SU-DHL-6 (cell line): ENCODE measurements at regions not wholly inside any gene's neighbourhood (a gene's known extent, or its start where the extent isn't known, plus 50 kb on each side); places are given as distances from the start of the nearest gene placed in this dataset.

Experiments
- H2AFZ ChIP-seq: fragments of 200-600 bp; sonication (generic); 2 replicates; pipeline ENCODE4 v1.6.1; 2014; ENCODE audit warnings: low read depth, mild to moderate bottlenecking, moderate library complexity, mixed read lengths, antibody characterized with exemption, low read length; ENCODE audit not compliant: severe bottlenecking
- H3F3A ChIP-seq: fragments of 200-600 bp; shearing (Covaris generic); 2 replicates; pipeline ENCODE4 v1.6.0; 2016; ENCODE audit warnings: antibody characterized with exemption, mild to moderate bottlenecking; ENCODE audit not compliant: insufficient read depth
- H3K27ac ChIP-seq: fragments of 200-600 bp; sonication (generic); 2 replicates; pipeline ENCODE4 v1.5.1; 2016; ENCODE audit warnings: low read depth, mild to moderate bottlenecking, low read length, moderate library complexity, mixed read lengths
- H3K27me3 ChIP-seq: fragments of 200-600 bp; sonication (generic), shearing (Covaris generic); 2 replicates; pipeline ENCODE4 v1.6.0; 2014; ENCODE audit warnings: mild to moderate bottlenecking, low read length
- H3K36me3 ChIP-seq: fragments of 200-600 bp; sonication (generic); 2 replicates; pipeline ENCODE4 v1.6.1; 2014; ENCODE audit warnings: mild to moderate bottlenecking, low read length, mixed read lengths
- H3K4me2 ChIP-seq: fragments of 300-600, 200-600 bp; shearing (Covaris generic), sonication (generic); 2 replicates; pipeline ENCODE4 v1.6.0; 2014; ENCODE audit warnings: low read length, low read depth, mild to moderate bottlenecking; ENCODE audit not compliant: poor library complexity, severe bottlenecking
- H3K4me3 ChIP-seq: fragments of 200-600 bp; sonication (generic); 2 replicates; pipeline ENCODE4 v1.5.1; 2014; ENCODE audit warnings: antibody characterized with exemption, low read length, mild to moderate bottlenecking, mixed read lengths; ENCODE audit not compliant: insufficient read depth, poor library complexity, severe bottlenecking
- H3K79me2 ChIP-seq: fragments of 200-600 bp; sonication (generic); 2 replicates; pipeline ENCODE4 v1.6.1; 2014; ENCODE audit warnings: mild to moderate bottlenecking, low read length, moderate library complexity; ENCODE audit not compliant: insufficient read depth
- H3K9ac ChIP-seq: fragments of 200-600 bp; sonication (generic); 2 replicates; pipeline ENCODE4 v1.7.0; 2014; ENCODE audit warnings: mild to moderate bottlenecking, low read length
- H3K9me2 ChIP-seq: fragments of 200-600 bp; sonication (generic); replicated peaks from 2 replicates; pipeline ENCODE4 v1.6.1; 2014; ENCODE audit warnings: low read length; ENCODE audit not compliant: insufficient read depth
- H3K9me3 ChIP-seq: fragments of 200-600 bp; sonication (generic); 2 replicates; pipeline ENCODE4 v1.6.1; 2014; ENCODE audit warnings: low read length, mixed read lengths; ENCODE audit not compliant: insufficient read depth
- H4K20me1 ChIP-seq: fragments of 200-600 bp; sonication (generic); 2 replicates; pipeline ENCODE4 v1.6.1; 2014; ENCODE audit warnings: low read depth, mild to moderate bottlenecking, antibody characterized with exemption, low read length, moderate library complexity, mixed read lengths
- CTCF ChIP-seq: fragments of 200-600 bp; sonication (generic); IDR thresholded peaks from one replicate; pipeline ENCODE4 v1.5.1; 2017; ENCODE audit warnings: antibody characterized with exemption, mild to moderate bottlenecking, low read length, moderate library complexity; ENCODE audit not compliant: insufficient read depth, poor library complexity, severe bottlenecking
- EZH2phosphoT487 ChIP-seq: fragments of 200-600 bp; sonication (generic), shearing (Covaris generic); conservative IDR thresholded peaks from 2 replicates; pipeline ENCODE4 v1.6.1; 2018; ENCODE audit warnings: mild to moderate bottlenecking, antibody characterized with exemption, low read length, moderate library complexity, mixed read lengths

DNA sequence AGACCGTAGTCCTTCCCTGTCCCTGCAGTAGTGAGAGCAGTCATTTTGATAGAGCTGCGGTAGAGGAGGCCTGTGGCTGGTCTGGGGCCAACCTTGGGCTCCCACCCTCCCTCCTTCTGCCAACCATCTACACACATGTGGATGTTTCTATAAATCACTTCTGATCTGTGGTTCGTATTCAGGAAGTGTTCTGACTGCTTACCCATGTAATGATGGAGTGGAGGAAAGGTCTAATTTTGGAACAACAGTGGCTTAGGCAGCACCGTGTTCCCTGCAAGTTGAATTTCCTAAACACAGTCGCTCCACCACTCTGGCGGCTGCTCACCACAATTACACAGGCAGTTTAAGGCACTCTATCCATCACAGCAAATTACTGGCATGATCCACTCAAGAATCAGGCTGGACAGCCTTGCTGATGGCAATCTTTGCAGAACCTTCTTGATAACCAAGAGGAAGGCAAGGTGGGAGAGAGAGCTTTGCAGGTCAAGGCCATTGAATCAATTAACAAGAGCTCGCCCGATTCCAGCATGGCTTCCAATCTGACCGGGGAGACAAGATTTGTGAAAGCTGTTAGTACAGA is 104.7 kb upstream of the VEPH1 start:
- H3K9me3 ChIP-seq: no peaks in the 10 kb centered on the region
- no peak overlapping the region for H3K4me3 ChIP-seq
- no peaks in the 10 kb centered on the region for H3K36me3 ChIP-seq
- no peak for TF ChIP-seq CTCF
- TF ChIP-seq EZH2phosphoT487: no peak
- H3K27ac ChIP-seq: no peak overlapping the region
- H3K27me3 ChIP-seq: no peaks in the 10 kb centered on the region
- H4K20me1 ChIP-seq: no peaks in the 10 kb centered on the region
- H3F3A ChIP-seq: no peaks in the 10 kb centered on the region
- H3K4me2 ChIP-seq: no peak overlapping the region
- H3K9ac ChIP-seq: no peak overlapping the region
- no peaks in the 10 kb centered on the region for H3K9me2 ChIP-seq
- H2AFZ ChIP-seq: no peak overlapping the region
- no peaks in the 10 kb centered on the region for H3K79me2 ChIP-seq

- Histone ChIP-seq H3K79me2 (no peaks in the 10 kb centered on the region), H3K4me3 (no peak overlapping the region), H3K9me2 (no peaks in the 10 kb centered on the region), H4K20me1 (no peaks in the 10 kb centered on the region), H3F3A (no peaks in the 10 kb centered on the region), H3K9ac (no peak overlapping the region), H3K27ac (no peak overlapping the region), H2AFZ (no peak overlapping the region), H3K36me3 (no peaks in the 10 kb centered on the region), H3K4me2 (no peak overlapping the region), H3K9me3 (no peaks in the 10 kb centered on the region), H3K27me3 (no peaks in the 10 kb centered on the region)
- TF ChIP-seq CTCF (no peak), EZH2phosphoT487 (no peak)
These were observed 103.6 kb upstream of the VEPH1 start for GRCh38 chr3:157606852-157607197.

GRCh38 chr3:157606011-157606851 is 103.0 kb upstream of the VEPH1 start:
- H4K20me1 ChIP-seq: no peaks in the 10 kb centered on the region
- H3K9me2 ChIP-seq: no peaks in the 10 kb centered on the region
- no peak overlapping the region for H3K4me2 ChIP-seq
- H3F3A ChIP-seq: no peaks in the 10 kb centered on the region
- TF ChIP-seq CTCF (peak; percentile 76), EZH2phosphoT487 (no peak)
- no peak overlapping the region for H2AFZ ChIP-seq
- H3K4me3 ChIP-seq: no peak overlapping the region
- no peak overlapping the region for H3K27ac ChIP-seq
- no peaks in the 10 kb centered on the region for H3K36me3 ChIP-seq
- no peaks in the 10 kb centered on the region for H3K79me2 ChIP-seq
- H3K9me3 ChIP-seq: no peaks in the 10 kb centered on the region
- no peak overlapping the region for H3K9ac ChIP-seq
- H3K27me3 ChIP-seq: no peaks in the 10 kb centered on the region
